SK-MEL-5 (cell line): ENCODE measurements at regions not wholly inside any gene's neighbourhood (a gene's known extent, or its start where the extent isn't known, plus 50 kb on each side); places are given as distances from the start of the nearest gene placed in this dataset.

Experiments
- DNase-seq: peaks from one replicate; pipeline ENCODE4 v3.0.0-alpha.2; 2016; ENCODE audit warnings: low read depth, low spot score
- in situ Hi-C: cut with HindIII; loops from 2 replicates; pipeline ENCODE4 v1.10.0; 2016; ENCODE audit warnings: low sequenced_read_pairs, high pct_unique_total_duplicates, low pct_unique_long_range_greater_than_20kb

GRCh38 chr12:115697340-115697739 lies 580.2 kb downstream of the MED13L start:
- no peak for DNase-seq
- in situ Hi-C loops = no loop called here

GRCh38 chr12:115694564-115694963 lies 582.9 kb downstream of the MED13L start:
- in situ Hi-C loops = no loop called here
- no peak for DNase-seq

DNA sequence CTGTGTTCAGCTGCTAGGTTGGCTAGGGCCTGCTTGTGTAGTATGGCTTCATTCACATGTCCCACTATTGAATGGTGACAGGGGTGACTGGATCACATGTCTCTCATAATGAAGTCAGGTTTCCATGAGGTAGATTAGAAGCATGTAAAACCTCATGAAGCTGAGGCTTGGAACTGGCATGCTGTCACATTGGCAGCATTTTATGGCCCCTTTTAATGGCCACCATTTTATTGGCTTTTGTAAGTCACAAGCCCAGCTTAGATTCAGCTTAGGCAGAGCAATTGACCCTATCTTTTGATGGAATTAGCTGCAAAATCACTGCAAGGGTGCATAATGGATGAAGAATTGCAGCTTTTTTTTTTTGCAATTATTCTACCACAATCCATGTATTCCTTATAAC lies 583.5 kb downstream of the MED13L start:
- DNase-seq = no peak
- in situ Hi-C loops = no loop called here

DNA sequence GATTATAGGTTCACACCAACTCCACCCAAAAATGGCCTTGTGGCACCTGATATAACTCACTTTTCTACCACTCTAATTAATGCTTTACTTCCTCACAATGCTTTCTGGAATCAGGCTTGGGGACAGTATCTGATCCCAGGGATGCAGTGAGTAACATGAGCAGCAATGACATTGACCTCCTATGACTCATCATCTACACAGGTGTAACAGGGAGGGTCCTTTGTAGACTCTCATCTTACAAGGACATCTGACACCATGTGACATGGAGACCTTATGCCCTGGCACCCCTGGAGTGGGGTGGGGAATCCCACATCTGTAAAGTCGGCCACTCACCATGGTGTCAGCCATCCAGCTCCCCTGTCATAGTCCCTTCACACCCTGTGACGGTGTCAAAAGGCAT lies 586.4 kb downstream of the MED13L start:
- no peak for DNase-seq
- in situ Hi-C loops = no loop called here

DNA sequence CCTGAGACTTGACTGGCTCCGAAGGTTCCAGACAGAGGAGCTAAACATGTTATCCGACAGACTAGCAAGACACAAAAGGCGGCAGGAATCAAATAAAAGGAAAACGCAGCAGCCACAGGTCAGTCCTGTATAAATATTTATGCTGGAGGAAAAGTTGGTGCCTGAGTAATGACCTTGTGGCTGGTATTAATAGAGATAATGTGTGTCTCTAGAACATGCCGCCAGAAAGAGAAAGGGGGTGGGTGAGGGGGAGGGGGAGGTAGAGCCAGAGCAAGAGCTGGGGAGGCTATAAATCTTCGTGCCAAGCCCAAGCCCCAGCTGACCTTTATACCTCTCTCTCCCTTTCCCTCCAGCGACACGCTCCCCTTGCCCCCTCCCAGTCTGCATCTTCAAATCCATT lies 590.4 kb downstream of the MED13L start:
- in situ Hi-C loops = no loop called here
- DNase-seq = no peak

DNA sequence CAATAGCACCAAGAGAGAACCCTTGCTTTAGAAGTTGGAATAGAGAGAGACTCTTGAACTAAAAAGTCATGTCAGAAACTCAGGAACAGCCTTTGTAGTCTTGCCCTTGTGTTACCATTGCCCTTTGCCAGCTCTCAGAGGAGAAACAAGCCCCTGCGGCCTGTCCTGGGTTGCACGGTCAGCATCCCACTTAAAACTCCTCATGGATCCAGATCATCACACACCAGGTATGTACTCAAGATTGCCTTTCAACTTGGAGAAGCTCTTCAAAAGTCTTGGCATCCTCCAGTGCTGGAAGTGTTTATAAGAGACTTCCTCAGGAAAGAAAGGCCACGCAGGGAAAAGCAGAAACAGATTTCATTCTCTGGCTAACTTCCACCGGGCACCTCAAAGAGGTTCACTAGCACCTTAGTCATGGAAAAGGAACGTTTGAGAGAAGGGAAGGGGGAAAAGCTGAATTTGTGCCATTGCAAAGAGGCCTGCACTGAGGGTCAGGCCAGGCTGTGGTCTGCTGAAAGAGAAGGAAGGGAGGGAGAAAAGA lies 594.2 kb downstream of the MED13L start:
- in situ Hi-C loops = no loop called here

DNA sequence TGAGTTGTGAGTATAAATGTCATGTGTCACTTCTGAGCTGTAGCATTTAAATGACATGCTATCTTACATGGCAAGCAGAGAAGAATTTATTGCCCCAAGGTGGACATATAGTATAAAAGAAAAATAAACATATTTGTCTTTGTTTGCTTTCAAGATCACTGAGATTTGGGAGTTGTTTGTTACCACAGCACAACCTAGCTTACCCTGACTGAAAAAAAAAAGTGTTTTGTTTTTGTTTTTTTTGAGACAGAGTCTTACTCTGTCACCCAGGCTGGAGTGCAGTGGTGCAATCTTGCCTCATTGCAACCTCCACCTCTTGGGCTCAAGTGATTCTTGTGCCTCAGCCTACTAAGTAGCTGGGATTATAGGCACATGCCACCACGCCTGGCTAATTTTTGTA lies 596.5 kb downstream of the MED13L start:
- in situ Hi-C loops = no loop called here
- DNase-seq = no peak

More for the DNA sequence above, 594.2 kb downstream of the MED13L start:
- no peak for DNase-seq

GRCh38 chr12:115672506-115673080 lies 604.9 kb downstream of the MED13L start:
- in situ Hi-C loops = no loop called here

GRCh38 chr12:115672086-115672485 lies 605.4 kb downstream of the MED13L start:
- in situ Hi-C loops = no loop called here
- no peak for DNase-seq

More at GRCh38 chr12:115672506-115673080, 604.9 kb downstream of the MED13L start:
- DNase-seq = no peak

- in situ Hi-C loops = no loop called here
- DNase-seq = no peak
Measured at GRCh38 chr12:115670869-115671268, 606.6 kb downstream of the MED13L start.

DNA sequence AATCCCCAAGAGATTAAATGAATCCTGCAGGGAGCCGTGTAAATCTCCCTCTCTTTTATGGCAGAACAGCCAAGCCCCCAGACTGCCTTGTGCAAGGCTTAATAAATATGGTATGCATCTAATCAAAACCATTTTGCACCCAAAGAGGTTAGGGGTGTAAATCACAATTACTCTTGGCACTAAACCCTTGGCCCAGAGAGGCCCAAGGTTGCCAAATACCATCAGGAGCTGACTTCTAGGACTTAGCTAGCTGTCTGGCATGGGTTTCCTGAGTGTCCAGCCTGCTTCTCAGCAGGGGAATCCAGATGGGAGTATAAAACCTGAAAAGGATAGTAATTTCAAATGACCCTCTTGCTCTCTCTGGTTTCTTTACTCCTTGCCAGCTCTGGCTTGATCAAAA lies 610.4 kb downstream of the MED13L start:
- in situ Hi-C loops = no loop called here
- DNase-seq = no peak

GRCh38 chr12:115666168-115666567 lies 611.3 kb downstream of the MED13L start:
- in situ Hi-C loops = no loop called here
- no peak for DNase-seq

DNA sequence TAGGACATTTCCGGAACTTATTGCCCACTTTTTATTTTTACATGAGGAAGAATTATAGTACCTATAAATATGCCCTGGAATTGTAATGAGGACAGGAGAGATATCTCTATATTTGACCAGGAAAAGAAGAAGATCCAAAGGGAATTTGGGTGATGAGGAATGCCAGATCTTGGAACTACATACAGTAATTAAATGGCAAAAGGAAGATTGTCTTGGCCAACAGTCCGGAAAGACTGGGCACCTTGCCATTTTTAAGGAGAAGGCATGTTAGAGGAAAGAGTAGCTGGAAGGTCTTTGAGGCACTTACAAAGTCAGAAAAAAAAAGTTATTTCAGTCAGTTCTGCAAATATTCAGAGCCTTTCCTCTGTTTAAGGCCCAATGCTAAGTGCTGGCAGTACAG lies 616.4 kb downstream of the MED13L start:
- in situ Hi-C loops = no loop called here
- DNase-seq = no peak

DNA sequence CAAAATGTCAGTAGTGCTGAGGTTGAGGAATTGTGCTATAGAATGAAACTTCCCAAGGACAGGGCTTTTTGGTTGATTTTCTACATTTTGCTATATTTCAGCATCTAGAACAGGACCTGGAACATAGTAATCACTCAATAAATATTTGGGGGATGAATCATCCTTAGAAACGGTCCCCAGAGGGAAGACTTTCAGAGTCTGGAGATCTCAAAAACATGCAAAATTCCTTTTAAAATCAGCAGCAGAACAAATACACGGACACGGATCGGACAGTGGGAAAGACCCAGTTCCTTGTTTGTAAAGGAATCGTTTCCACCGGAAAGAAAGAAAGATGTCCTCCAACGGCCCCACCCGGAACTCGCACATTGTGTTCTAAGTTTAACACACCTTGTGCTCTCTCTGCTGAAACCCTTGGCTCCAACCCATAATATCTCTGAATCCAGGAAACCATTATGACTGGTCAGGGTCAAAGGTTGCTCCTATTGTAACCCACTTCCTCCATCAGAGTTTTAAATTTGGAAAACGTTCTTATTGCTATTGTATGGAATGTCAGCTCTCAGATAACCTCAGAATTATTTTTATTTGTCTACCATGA lies 617.2 kb downstream of the MED13L start:
- DNase-seq = no peak
- in situ Hi-C loops = no loop called here

DNA sequence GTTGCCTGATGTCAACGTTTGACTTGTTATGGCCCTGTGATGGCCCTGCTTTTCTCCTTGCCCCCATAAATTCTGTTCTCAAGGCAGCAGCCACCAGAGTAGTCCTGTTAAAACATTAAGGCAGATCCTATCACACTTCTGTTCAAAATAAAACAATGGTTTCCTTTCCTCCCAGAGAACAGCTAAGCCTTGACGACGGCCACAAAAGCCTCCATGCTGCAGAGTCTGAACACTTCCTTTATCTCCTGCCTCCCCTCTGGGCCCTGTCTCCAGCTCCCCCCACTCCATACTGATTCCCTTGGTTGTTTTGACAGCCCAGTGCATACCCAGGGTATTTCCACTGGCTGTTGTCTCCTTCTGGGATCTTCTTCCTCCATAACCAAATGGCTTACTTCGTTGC lies 618.1 kb downstream of the MED13L start:
- no peak for DNase-seq
- in situ Hi-C loops = no loop called here

DNA sequence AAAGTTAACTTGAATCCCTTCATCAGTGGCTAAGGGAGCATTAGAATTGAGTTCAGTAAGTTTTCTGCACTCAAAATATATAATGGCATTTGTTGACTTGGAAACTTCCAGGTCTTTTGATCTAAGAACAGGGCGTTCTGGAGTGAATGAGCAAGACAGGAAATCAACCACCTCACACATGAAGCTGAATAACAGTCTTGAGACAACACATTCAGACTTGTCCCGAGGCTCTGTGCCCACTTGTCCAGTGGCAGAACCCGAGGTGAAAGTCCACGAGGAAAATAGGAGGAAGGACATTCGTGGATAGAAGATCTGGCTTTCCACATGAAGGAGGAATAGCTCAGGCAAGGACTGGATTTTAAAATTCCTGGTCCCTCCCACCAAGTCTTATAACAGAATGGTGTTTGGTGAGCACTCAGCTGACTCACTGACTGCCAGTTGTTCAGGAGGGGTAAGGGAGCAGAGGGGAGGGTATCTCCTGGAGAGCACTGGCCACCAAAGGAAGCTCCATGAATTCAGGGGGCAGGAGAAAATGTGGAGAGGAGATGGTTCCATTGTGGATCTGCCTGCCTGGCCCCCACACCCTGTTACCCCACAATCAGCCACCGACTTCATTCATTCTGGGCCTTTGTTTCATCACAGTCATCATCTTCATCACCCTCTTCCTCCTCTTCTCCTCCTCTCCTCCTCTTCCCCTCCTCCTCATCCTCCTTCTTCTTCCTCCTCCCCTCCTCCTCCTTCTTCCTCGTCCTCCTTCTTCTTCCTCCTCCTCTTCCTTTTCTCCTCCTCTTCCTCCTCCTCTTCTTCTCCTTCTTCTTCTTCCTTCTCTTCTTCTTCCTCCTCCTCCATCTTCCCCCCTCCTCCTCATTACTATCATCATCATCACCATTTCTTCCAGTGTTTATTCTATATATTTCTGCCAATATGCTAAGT lies 620.1 kb downstream of the MED13L start:
- in situ Hi-C loops = no loop called here
- DNase-seq = no peak

DNA sequence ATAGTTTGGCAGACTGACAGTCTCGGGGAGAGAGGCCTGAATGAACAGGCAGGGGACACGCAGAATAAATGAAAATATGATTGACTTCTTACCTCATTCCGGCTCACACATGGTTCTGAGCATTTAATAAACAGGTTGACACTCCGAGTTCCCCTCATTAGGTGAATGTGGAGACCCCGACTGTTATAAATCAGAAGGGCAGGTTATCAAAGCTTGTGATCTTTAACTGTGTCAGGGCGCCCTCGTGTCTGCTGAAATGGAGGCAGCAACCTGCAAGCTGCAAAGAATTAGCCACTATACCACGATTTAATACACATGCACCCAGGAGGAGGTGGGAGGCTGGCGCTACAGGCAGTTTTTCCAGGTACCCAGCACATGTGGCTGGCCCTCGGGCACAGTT lies 627.5 kb downstream of the MED13L start:
- in situ Hi-C loops = no loop called here
- DNase-seq = no peak

- DNase-seq = no peak
- in situ Hi-C loops = no loop called here
Measured at GRCh38 chr12:115648463-115648862, 629.0 kb downstream of the MED13L start.
